ENCODE measurements at regions not wholly inside any gene's neighbourhood (a gene's known extent, or its start where the extent isn't known, plus 50 kb on each side); places are given as distances from the start of the nearest gene placed in this dataset.

- no peak for TF ChIP-seq POLR2A (IDR thresholded peaks at IDR 0.05)
- TF ChIP-seq, protein P1, sequence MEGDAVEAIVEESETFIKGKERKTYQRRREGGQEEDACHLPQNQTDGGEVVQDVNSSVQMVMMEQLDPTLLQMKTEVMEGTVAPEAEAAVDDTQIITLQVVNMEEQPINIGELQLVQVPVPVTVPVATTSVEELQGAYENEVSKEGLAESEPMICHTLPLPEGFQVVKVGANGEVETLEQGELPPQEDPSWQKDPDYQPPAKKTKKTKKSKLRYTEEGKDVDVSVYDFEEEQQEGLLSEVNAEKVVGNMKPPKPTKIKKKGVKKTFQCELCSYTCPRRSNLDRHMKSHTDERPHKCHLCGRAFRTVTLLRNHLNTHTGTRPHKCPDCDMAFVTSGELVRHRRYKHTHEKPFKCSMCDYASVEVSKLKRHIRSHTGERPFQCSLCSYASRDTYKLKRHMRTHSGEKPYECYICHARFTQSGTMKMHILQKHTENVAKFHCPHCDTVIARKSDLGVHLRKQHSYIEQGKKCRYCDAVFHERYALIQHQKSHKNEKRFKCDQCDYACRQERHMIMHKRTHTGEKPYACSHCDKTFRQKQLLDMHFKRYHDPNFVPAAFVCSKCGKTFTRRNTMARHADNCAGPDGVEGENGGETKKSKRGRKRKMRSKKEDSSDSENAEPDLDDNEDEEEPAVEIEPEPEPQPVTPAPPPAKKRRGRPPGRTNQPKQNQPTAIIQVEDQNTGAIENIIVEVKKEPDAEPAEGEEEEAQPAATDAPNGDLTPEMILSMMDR (IDR thresholded peaks at IDR 0.05), result no peak
Measured at GRCh38 chr1:233819042-233819441, 85.4 kb upstream of the SLC35F3 start.
